ENCODE measurements at regions not wholly inside any gene's neighbourhood (a gene's known extent, or its start where the extent isn't known, plus 50 kb on each side); places are given as distances from the start of the nearest gene placed in this dataset.

GRCh38 chr2:186255823-186256222, 230.2 kb upstream of the ZC3H15 start:
- TF ChIP-seq CTCF (IDR thresholded peaks at IDR 0.05): no peak
- TF ChIP-seq EZH2 (IDR thresholded peaks at IDR 0.05; ENCODE audit: borderline replicate concordance, insufficient read depth, low read depth, low read length, poor library complexity, severe bottlenecking): no peak
